Activated CD8-positive, alpha-beta T cell treated with anti-CD3 and anti-CD28 coated beads for 36 hours (primary cell): ENCODE measurements at regions not wholly inside any gene's neighbourhood (a gene's known extent, or its start where the extent isn't known, plus 50 kb on each side); places are given as distances from the start of the nearest gene placed in this dataset.

Experiments used
- ATAC-seq: fragments of 200-7000 bp; cut with Tn5 transposase; one replicate; pipeline ENCODE4 v1.10.0; 2021; ENCODE audit warnings: mild to moderate bottlenecking, moderate library complexity
- CTCF ChIA-PET: fragments of 350-600 bp; sonication (Branson Sonifier 250); formaldehyde crosslinking; loops from one replicate; lab custom pipeline; 2021; ENCODE audit warnings: antibody characterized with exemption; lab: Charles Lee
- POLR2A ChIA-PET: fragments of 350-600 bp; sonication (Branson Sonifier 250); formaldehyde crosslinking; loops from one replicate; lab custom pipeline; 2021; ENCODE audit warnings: antibody characterized with exemption; lab: Charles Lee
- DNase-seq: peaks from one replicate; pipeline ENCODE4 v3.0.0-alpha.2; 2020
- H3K27ac Mint-ChIP-seq: one replicate; pipeline ENCODE4 v1.8.0; 2021; ENCODE audit warnings: mild to moderate bottlenecking, mixed read lengths
- H3K27me3 Mint-ChIP-seq: one replicate; pipeline ENCODE4 v1.8.0; 2021; ENCODE audit warnings: mixed read lengths
- H3K36me3 Mint-ChIP-seq: one replicate; pipeline ENCODE4 v1.8.0; 2021; ENCODE audit warnings: low read depth, mixed read lengths
- H3K4me1 Mint-ChIP-seq: one replicate; pipeline ENCODE4 v1.8.0; 2021; ENCODE audit warnings: low read depth, mixed read lengths
- H3K4me3 Mint-ChIP-seq: one replicate; pipeline ENCODE4 v1.8.0; 2021; ENCODE audit warnings: mild to moderate bottlenecking, moderate library complexity, mixed read lengths
- H3K9me3 Mint-ChIP-seq: one replicate; pipeline ENCODE4 v1.8.0; 2021; ENCODE audit warnings: mixed read lengths
- CTCF ChIP-seq: fragments of 200-600 bp; IDR thresholded peaks from one replicate; pipeline ENCODE4 v1.8.0; 2022; ENCODE audit warnings: antibody characterized with exemption, mild to moderate bottlenecking
- intact Hi-C: fragments of 100-400 bp; cut with micrococcal nuclease; formaldehyde crosslinking; loops from one replicate; pipeline ENCODE4 v1.10.0; 2022

GRCh38 chr13:79237981-79238380 lies 168.1 kb downstream of the RBM26 start:
- CTCF ChIA-PET = interaction anchor here (1.0 kb wide), 1 partner anchor 14 kb away, joined by 5 read pairs; no protein-coding TSS in a partner anchor
- Mint-ChIP-seq H3K9me3 (no peaks in the 10 kb centered on the region), H3K27me3 (peaks cover 8% of the 10 kb centered on the region), H3K4me3 (no peak overlapping the region), H3K4me1 (no peaks in the 10 kb centered on the region), H3K36me3 (no peaks in the 10 kb centered on the region), H3K27ac (no peak overlapping the region)
- POLR2A ChIA-PET = interaction anchor here (0.6 kb wide), 1 partner anchor 34 kb away, joined by 7 read pairs; no protein-coding TSS in a partner anchor
- intact Hi-C loops = no loop called here
- DNase-seq (no peak), ATAC-seq (no peak)
- TF ChIP-seq CTCF = no peak

GRCh38 chr13:79231887-79232286 lies 174.2 kb downstream of the RBM26 start:
- no peak for ATAC-seq
- Mint-ChIP-seq H3K27ac (no peak overlapping the region), H3K9me3 (no peaks in the 10 kb centered on the region), H3K36me3 (no peaks in the 10 kb centered on the region), H3K4me1 (no peaks in the 10 kb centered on the region), H3K4me3 (no peak overlapping the region), H3K27me3 (peaks cover 3% of the 10 kb centered on the region)
- DNase-seq = no peak
- intact Hi-C loops = no loop called here
- CTCF ChIA-PET = no interaction called here
- no peak for TF ChIP-seq CTCF
- POLR2A ChIA-PET = no interaction called here

GRCh38 chr13:79229761-79230160 lies 176.3 kb downstream of the RBM26 start:
- ATAC-seq (no peak), DNase-seq (no peak)
- no peak for TF ChIP-seq CTCF
- H3K27ac Mint-ChIP-seq = no peak overlapping the region
- H3K4me3 Mint-ChIP-seq = no peak overlapping the region
- ChIA-PET CTCF (no interaction called here), POLR2A (interaction anchor here (1.0 kb wide), 1 partner anchor 49 kb away, joined by 3 read pairs; no protein-coding TSS in a partner anchor)
- H3K4me1 Mint-ChIP-seq = no peaks in the 10 kb centered on the region
- no peaks in the 10 kb centered on the region for H3K36me3 Mint-ChIP-seq
- intact Hi-C loops = no loop called here
- H3K9me3 Mint-ChIP-seq = no peaks in the 10 kb centered on the region
- H3K27me3 Mint-ChIP-seq = peaks cover 6% of the 10 kb centered on the region

- Mint-ChIP-seq H3K4me3 (no peak overlapping the region), H3K36me3 (no peaks in the 10 kb centered on the region), H3K27ac (no peak overlapping the region), H3K27me3 (peaks cover 7% of the 10 kb centered on the region), H3K4me1 (no peaks in the 10 kb centered on the region), H3K9me3 (no peaks in the 10 kb centered on the region)
- no peak for TF ChIP-seq CTCF
- CTCF ChIA-PET = no interaction called here
- ATAC-seq (no peak), DNase-seq (no peak)
- intact Hi-C loops = no loop called here
- POLR2A ChIA-PET = interaction anchor here (1.0 kb wide), 1 partner anchor 48 kb away, joined by 3 read pairs; no protein-coding TSS in a partner anchor
Observed at GRCh38 chr13:79228972-79229371, 177.1 kb downstream of the RBM26 start.

GRCh38 chr13:79227418-79227817 lies 178.6 kb downstream of the RBM26 start:
- no peak overlapping the region for H3K27ac Mint-ChIP-seq
- intact Hi-C loops = no loop called here
- ATAC-seq (no peak), DNase-seq (no peak)
- POLR2A ChIA-PET = no interaction called here
- CTCF ChIA-PET = no interaction called here
- H3K4me1 Mint-ChIP-seq = no peaks in the 10 kb centered on the region
- TF ChIP-seq CTCF = no peak
- H3K4me3 Mint-ChIP-seq = no peak overlapping the region
- no peaks in the 10 kb centered on the region for H3K9me3 Mint-ChIP-seq
- H3K27me3 Mint-ChIP-seq = peaks cover 8% of the 10 kb centered on the region
- H3K36me3 Mint-ChIP-seq = no peaks in the 10 kb centered on the region
